ENCODE measurements at regions not wholly inside any gene's neighbourhood (a gene's known extent, or its start where the extent isn't known, plus 50 kb on each side); places are given as distances from the start of the nearest gene placed in this dataset.

GRCh38 chrY:7288611-7289010 lies 377.1 kb upstream of the AMELY start:
- TF ChIP-seq CTCF (IDR thresholded peaks at IDR 0.05) = no peak
- TF ChIP-seq POLR2A (IDR thresholded peaks at IDR 0.05) = no peak
